Fibroblast of peridontal ligament (primary cell): ENCODE measurements at regions not wholly inside any gene's neighbourhood (a gene's known extent, or its start where the extent isn't known, plus 50 kb on each side); places are given as distances from the start of the nearest gene placed in this dataset.
"Not testable (repeated sequence)": the region's sequence is repeated elsewhere in the genome, so short reads cannot be mapped to it uniquely, and the experiment has no call there.

Experiments
- DNase-seq: peaks from one replicate; pipeline ENCODE4 v3.0.0-alpha.2; 2010; ENCODE audit errors: extremely low read depth

GRCh38 chr7:92916770-92917224 is 80.4 kb upstream of the CDK6 start:
- DNase-seq, result peak; percentile 21

- no peak for DNase-seq
Observed at GRCh38 chr7:92915348-92915747, 79.0 kb upstream of the CDK6 start.

GRCh38 chr7:92914645-92915044 is 78.3 kb upstream of the CDK6 start:
- DNase-seq, result no peak

GRCh38 chr7:92913849-92914248 is 77.5 kb upstream of the CDK6 start:
- no peak for DNase-seq

- no peak for DNase-seq
Observed at GRCh38 chr7:92910976-92911375, 74.6 kb upstream of the CDK6 start.

- no peak for DNase-seq
Observed at GRCh38 chr7:92909686-92910475, 73.5 kb upstream of the CDK6 start.

GRCh38 chr7:92904244-92905131 is 68.1 kb upstream of the CDK6 start:
- peak; percentile 81 for DNase-seq

GRCh38 chr7:92898798-92899197 is 62.4 kb upstream of the CDK6 start:
- DNase-seq, result no peak

GRCh38 chr7:92894857-92895256 is 58.5 kb upstream of the CDK6 start:
- DNase-seq, result not testable (repeated sequence)

- no peak for DNase-seq
Observed at GRCh38 chr7:92889081-92889480, 52.7 kb upstream of the CDK6 start.
